ENCODE measurements at regions not wholly inside any gene's neighbourhood (a gene's known extent, or its start where the extent isn't known, plus 50 kb on each side); places are given as distances from the start of the nearest gene placed in this dataset.

DNA sequence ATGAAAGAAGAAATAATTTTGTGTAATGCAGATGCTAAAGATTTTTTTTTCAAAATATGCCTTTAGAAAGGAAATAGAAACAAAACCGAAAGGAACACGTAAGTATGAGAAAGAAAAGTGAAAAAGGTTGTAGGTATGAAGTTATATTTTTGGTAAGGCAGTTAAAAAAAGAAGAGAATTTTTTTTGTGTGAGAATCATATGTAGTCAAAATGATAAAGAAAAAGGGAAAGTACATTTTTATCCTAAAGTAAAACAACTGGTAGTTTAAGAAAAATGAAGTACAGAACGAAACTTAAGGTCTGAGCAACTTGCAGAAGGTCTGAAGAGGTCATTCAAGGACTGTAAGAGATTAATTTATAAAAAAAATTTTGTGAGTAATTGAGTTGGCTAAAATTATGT lies 164.0 kb upstream of the TRAM1L1 start:
- ATAC-seq: no peak
- TF ChIP-seq ZFP30 (CRISPR knock-in tag; IDR thresholded peaks at IDR 0.05) (no peak), ESRRG (CRISPR knock-in tag; IDR thresholded peaks at IDR 0.05) (no peak), TCF4 (CRISPR knock-in tag; IDR thresholded peaks at IDR 0.05; ENCODE audit: borderline replicate concordance) (no peak), GLIS3 (CRISPR knock-in tag; IDR thresholded peaks at IDR 0.05) (no peak), PPARA (CRISPR knock-in tag; IDR thresholded peaks at IDR 0.05; ENCODE audit: borderline replicate concordance) (no peak), ARNTL (CRISPR knock-in tag; IDR thresholded peaks at IDR 0.05; ENCODE audit: borderline replicate concordance, low read depth) (no peak), ZC3H10 (CRISPR knock-in tag; IDR thresholded peaks at IDR 0.05) (no peak), SNAI2 (CRISPR knock-in tag; IDR thresholded peaks at IDR 0.05) (no peak), BACH2 (CRISPR knock-in tag; IDR thresholded peaks at IDR 0.05; ENCODE audit: borderline replicate concordance) (no peak), ZNF8 (CRISPR knock-in tag; IDR thresholded peaks at IDR 0.05) (no peak)
- TF ChIP-seq, protein P1, sequence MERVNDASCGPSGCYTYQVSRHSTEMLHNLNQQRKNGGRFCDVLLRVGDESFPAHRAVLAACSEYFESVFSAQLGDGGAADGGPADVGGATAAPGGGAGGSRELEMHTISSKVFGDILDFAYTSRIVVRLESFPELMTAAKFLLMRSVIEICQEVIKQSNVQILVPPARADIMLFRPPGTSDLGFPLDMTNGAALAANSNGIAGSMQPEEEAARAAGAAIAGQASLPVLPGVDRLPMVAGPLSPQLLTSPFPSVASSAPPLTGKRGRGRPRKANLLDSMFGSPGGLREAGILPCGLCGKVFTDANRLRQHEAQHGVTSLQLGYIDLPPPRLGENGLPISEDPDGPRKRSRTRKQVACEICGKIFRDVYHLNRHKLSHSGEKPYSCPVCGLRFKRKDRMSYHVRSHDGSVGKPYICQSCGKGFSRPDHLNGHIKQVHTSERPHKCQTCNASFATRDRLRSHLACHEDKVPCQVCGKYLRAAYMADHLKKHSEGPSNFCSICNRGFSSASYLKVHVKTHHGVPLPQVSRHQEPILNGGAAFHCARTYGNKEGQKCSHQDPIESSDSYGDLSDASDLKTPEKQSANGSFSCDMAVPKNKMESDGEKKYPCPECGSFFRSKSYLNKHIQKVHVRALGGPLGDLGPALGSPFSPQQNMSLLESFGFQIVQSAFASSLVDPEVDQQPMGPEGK (CRISPR knock-in tag; IDR thresholded peaks at IDR 0.05; ENCODE audit: borderline replicate concordance): no peak
- TF ChIP-seq, protein P2, sequence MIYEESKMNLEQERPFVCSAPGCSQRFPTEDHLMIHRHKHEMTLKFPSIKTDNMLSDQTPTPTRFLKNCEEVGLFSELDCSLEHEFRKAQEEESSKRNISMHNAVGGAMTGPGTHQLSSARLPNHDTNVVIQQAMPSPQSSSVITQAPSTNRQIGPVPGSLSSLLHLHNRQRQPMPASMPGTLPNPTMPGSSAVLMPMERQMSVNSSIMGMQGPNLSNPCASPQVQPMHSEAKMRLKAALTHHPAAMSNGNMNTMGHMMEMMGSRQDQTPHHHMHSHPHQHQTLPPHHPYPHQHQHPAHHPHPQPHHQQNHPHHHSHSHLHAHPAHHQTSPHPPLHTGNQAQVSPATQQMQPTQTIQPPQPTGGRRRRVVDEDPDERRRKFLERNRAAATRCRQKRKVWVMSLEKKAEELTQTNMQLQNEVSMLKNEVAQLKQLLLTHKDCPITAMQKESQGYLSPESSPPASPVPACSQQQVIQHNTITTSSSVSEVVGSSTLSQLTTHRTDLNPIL (CRISPR knock-in tag; IDR thresholded peaks at IDR 0.05; ENCODE audit: low read depth): no peak
- TF ChIP-seq, protein P3, sequence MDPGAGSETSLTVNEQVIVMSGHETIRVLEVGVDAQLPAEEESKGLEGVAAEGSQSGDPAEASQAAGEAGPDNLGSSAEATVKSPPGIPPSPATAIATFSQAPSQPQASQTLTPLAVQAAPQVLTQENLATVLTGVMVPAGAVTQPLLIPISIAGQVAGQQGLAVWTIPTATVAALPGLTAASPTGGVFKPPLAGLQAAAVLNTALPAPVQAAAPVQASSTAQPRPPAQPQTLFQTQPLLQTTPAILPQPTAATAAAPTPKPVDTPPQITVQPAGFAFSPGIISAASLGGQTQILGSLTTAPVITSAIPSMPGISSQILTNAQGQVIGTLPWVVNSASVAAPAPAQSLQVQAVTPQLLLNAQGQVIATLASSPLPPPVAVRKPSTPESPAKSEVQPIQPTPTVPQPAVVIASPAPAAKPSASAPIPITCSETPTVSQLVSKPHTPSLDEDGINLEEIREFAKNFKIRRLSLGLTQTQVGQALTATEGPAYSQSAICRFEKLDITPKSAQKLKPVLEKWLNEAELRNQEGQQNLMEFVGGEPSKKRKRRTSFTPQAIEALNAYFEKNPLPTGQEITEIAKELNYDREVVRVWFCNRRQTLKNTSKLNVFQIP (CRISPR knock-in tag; IDR thresholded peaks at IDR 0.05; ENCODE audit: borderline replicate concordance, low read depth): no peak
- TF ChIP-seq, protein P4, sequence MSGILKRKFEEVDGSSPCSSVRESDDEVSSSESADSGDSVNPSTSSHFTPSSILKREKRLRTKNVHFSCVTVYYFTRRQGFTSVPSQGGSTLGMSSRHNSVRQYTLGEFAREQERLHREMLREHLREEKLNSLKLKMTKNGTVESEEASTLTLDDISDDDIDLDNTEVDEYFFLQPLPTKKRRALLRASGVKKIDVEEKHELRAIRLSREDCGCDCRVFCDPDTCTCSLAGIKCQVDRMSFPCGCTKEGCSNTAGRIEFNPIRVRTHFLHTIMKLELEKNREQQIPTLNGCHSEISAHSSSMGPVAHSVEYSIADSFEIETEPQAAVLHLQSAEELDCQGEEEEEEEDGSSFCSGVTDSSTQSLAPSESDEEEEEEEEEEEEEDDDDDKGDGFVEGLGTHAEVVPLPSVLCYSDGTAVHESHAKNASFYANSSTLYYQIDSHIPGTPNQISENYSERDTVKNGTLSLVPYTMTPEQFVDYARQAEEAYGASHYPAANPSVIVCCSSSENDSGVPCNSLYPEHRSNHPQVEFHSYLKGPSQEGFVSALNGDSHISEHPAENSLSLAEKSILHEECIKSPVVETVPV (CRISPR knock-in tag; IDR thresholded peaks at IDR 0.05): no peak
- TF ChIP-seq, protein P5, sequence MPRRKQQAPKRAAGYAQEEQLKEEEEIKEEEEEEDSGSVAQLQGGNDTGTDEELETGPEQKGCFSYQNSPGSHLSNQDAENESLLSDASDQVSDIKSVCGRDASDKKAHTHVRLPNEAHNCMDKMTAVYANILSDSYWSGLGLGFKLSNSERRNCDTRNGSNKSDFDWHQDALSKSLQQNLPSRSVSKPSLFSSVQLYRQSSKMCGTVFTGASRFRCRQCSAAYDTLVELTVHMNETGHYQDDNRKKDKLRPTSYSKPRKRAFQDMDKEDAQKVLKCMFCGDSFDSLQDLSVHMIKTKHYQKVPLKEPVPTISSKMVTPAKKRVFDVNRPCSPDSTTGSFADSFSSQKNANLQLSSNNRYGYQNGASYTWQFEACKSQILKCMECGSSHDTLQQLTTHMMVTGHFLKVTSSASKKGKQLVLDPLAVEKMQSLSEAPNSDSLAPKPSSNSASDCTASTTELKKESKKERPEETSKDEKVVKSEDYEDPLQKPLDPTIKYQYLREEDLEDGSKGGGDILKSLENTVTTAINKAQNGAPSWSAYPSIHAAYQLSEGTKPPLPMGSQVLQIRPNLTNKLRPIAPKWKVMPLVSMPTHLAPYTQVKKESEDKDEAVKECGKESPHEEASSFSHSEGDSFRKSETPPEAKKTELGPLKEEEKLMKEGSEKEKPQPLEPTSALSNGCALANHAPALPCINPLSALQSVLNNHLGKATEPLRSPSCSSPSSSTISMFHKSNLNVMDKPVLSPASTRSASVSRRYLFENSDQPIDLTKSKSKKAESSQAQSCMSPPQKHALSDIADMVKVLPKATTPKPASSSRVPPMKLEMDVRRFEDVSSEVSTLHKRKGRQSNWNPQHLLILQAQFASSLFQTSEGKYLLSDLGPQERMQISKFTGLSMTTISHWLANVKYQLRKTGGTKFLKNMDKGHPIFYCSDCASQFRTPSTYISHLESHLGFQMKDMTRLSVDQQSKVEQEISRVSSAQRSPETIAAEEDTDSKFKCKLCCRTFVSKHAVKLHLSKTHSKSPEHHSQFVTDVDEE (CRISPR knock-in tag; IDR thresholded peaks at IDR 0.05): no peak

DNA sequence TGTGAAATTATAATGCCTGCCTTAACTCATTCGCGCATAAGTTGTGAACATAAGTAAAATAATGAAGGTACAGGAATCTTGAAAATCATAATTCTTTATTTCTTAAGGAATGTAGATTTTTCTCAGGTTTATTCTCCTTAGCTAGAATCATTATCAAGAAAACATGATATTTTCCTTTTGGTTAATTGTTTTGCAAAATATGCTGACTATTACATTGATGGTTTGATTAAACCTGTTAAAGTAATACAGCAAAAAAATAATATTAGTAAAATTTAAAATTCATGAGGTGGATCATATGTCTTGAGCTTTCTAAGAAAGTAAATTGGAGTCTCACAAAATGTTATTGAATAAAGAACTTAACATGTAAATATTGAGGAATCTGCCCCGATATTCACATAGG lies 178.7 kb upstream of the TRAM1L1 start:
- no peak for TF ChIP-seq OSR1 (CRISPR knock-in tag; IDR thresholded peaks at IDR 0.05)
- no peak for TF ChIP-seq ISL1 (CRISPR knock-in tag; IDR thresholded peaks at IDR 0.05)
- TF ChIP-seq, protein P5 (CRISPR knock-in tag; IDR thresholded peaks at IDR 0.05): no peak
- no peak for TF ChIP-seq ZNF565 (CRISPR knock-in tag; conservative IDR thresholded peaks at IDR 0.05; ENCODE audit: low read depth)
- TF ChIP-seq TOX (CRISPR knock-in tag; IDR thresholded peaks at IDR 0.05; ENCODE audit: borderline replicate concordance): no peak
- no peak for TF ChIP-seq ZFP30 (CRISPR knock-in tag; IDR thresholded peaks at IDR 0.05)
- TF ChIP-seq, protein P3 (CRISPR knock-in tag; IDR thresholded peaks at IDR 0.05; ENCODE audit: borderline replicate concordance, low read depth): no peak
- no peak for ATAC-seq
